GM12875 (cell line): ENCODE measurements at regions not wholly inside any gene's neighbourhood (a gene's known extent, or its start where the extent isn't known, plus 50 kb on each side); places are given as distances from the start of the nearest gene placed in this dataset.

ENCODE experiments used
- H3K4me3 ChIP-seq: one replicate; pipeline ENCODE4 v1.5.1; 2011; ENCODE audit warnings: low read depth, low read length, control low read depth
- CTCF ChIP-seq: IDR thresholded peaks from 2 replicates; pipeline ENCODE4 v1.5.1; 2011; ENCODE audit warnings: low read depth, mild to moderate bottlenecking, control low read depth, inconsistent platforms, low read length, moderate library complexity, borderline replicate concordance; ENCODE audit not compliant: insufficient read depth

DNA sequence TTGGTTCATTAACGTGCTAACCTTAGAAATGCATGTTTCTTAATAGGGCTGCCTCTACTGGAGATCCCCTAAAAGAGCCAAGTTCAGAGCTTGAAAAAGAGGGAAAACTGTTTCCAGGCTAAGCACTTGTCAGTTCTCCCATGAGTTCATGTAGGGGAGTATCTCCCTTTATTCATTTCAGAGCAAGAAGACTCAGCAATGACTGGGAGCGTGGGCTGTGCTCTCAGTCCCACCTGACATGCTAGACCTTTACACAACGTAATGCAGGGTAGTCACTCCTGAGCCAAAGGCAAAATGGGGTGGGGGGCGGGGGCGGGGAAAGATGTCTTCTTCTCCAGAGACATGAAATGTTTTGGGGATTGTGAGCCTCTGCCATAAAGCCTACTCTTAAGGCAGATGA is 420.1 kb upstream of the MCTP2 start:
- no peak overlapping the region for H3K4me3 ChIP-seq
- TF ChIP-seq CTCF: no peak

GRCh38 chr15:93809516-93809915 is 421.8 kb upstream of the MCTP2 start:
- TF ChIP-seq CTCF: no peak
- no peak overlapping the region for H3K4me3 ChIP-seq

DNA sequence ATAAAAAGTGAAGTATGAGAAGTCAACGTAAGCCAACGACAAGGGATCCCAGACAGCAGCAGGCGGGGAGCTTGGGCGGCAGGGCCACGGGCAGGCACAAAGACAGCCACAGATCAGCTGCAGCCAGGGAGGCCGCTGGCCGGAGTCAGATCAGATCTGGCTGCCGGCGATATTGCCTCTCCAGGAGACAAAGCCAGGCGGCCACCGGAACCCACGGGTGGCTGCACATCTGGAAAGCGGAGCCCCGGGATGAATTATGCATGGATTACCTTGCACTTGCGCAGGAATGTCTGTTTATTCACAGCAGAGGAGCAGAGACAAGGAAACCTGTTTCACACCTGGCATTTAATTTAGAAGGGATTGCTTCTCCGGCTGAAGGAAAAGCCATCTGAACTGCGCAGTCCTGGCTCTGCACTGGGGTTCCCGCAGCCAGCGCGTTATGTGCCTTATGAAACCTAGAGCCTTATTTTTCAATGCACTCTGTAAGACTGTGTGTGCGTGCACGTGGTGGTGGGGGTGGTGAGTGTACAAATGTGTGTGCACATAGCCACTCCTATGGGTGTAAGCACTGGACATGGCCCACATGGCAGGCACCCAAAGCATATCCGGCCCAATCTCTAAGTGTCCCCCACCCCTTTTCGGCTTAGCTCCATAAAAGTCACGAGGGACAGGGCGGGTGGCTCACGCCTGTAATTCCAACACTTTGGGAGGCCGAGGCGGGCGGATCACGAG is 427.8 kb upstream of the MCTP2 start:
- no peak overlapping the region for H3K4me3 ChIP-seq
- no peak for TF ChIP-seq CTCF

- no peak for TF ChIP-seq CTCF
- H3K4me3 ChIP-seq: no peak overlapping the region
These were observed 430.2 kb upstream of the MCTP2 start for GRCh38 chr15:93801206-93801605.

- TF ChIP-seq CTCF: no peak
- no peak overlapping the region for H3K4me3 ChIP-seq
These were observed 430.6 kb upstream of the MCTP2 start for GRCh38 chr15:93800805-93801204.

- H3K4me3 ChIP-seq: no peak overlapping the region
- TF ChIP-seq CTCF: no peak
These were observed 441.9 kb upstream of the MCTP2 start for GRCh38 chr15:93789441-93789840.

GRCh38 chr15:93780073-93780472 is 451.3 kb upstream of the MCTP2 start:
- H3K4me3 ChIP-seq: no peak overlapping the region
- TF ChIP-seq CTCF: no peak
